GM12878 (cell line): ENCODE measurements at regions not wholly inside any gene's neighbourhood (a gene's known extent, or its start where the extent isn't known, plus 50 kb on each side); places are given as distances from the start of the nearest gene placed in this dataset.

ENCODE experiments used
- CHD2 ChIP-seq: IDR thresholded peaks from 2 replicates; pipeline ENCODE4 v1.6.1; 2011; ENCODE audit warnings: low read depth, low read length, improper control_type of control experiment, borderline replicate concordance
- HDGF ChIP-seq: fragments of 450-650 bp; IDR thresholded peaks from 2 replicates; pipeline ENCODE4 v1.6.1; 2016; ENCODE audit warnings: antibody characterized with exemption
- MYC ChIP-seq: IDR thresholded peaks from 2 replicates; pipeline ENCODE4 v1.6.1; 2011; ENCODE audit warnings: mild to moderate bottlenecking, low read length, moderate library complexity, inconsistent platforms; ENCODE audit not compliant: insufficient read depth, insufficient replicate concordance, insufficient read length, severe bottlenecking
- NFYB ChIP-seq: IDR thresholded peaks from 2 replicates; pipeline ENCODE4 v1.6.1; 2011; ENCODE audit warnings: low read depth, mild to moderate bottlenecking, low read length, improper control_type of control experiment, moderate library complexity; ENCODE audit not compliant: insufficient read depth
- POLR2AphosphoS5 ChIP-seq: IDR thresholded peaks from 2 replicates; pipeline ENCODE4 v1.6.1; 2011; ENCODE audit warnings: mild to moderate bottlenecking, low read length, inconsistent platforms
- RCOR1 ChIP-seq: conservative IDR thresholded peaks from 2 replicates; pipeline ENCODE4 v1.6.1; 2012; ENCODE audit warnings: low read depth, low read length, improper control_type of control experiment
- SIN3A ChIP-seq: IDR thresholded peaks from 2 replicates; pipeline ENCODE4 v1.6.1; 2012; ENCODE audit warnings: low read depth, low read length, improper control_type of control experiment
- SIX5 ChIP-seq: IDR thresholded peaks from 2 replicates; pipeline ENCODE4 v1.6.1; 2011; ENCODE audit warnings: mild to moderate bottlenecking, low read depth, low read length, moderate library complexity; ENCODE audit not compliant: severe bottlenecking
- SMARCA5 ChIP-seq: fragments of 450-650 bp; IDR thresholded peaks from 2 replicates; pipeline ENCODE4 v1.6.1; 2017; ENCODE audit warnings: mild to moderate bottlenecking
- ZNF622 ChIP-seq: fragments of 450-650 bp; IDR thresholded peaks from 2 replicates; pipeline ENCODE4 v1.6.1; 2017; ENCODE audit warnings: mild to moderate bottlenecking, inconsistent platforms
- TF ChIP-seq, protein P1 (sequence below): IDR thresholded peaks from 2 replicates; pipeline ENCODE4 v1.6.1; 2012; ENCODE audit warnings: improper control_type of control experiment, low read depth, low read length; ENCODE audit not compliant: insufficient replicate concordance

DNA sequence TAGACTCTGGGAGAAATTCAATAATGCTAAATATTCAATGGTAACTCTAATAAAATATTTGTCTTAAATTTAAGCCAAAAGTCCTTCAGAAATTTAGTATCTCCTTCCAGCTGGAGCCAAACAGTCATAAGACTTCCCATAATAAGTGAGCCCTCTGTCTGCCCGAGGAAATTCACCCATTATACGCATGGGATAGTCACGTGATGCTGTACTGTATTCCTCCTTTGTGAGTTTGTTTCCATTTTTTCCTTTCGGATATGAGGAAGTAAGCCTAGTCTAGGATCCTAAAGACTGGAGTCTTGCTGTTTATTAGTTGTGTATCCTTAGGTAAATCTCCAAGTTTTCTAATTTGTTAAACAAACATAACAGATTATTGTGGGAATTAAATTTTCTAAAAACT is 110.4 kb upstream of the PLAAT1 start (continued):
- TF ChIP-seq NFYB (no peak), SIX5 (no peak), POLR2AphosphoS5 (no peak), RCOR1 (no peak), CHD2 (no peak), HDGF (no peak), SIN3A (no peak), MYC (no peak), SMARCA5 (no peak), ZNF622 (no peak)
- TF ChIP-seq, protein P1, sequence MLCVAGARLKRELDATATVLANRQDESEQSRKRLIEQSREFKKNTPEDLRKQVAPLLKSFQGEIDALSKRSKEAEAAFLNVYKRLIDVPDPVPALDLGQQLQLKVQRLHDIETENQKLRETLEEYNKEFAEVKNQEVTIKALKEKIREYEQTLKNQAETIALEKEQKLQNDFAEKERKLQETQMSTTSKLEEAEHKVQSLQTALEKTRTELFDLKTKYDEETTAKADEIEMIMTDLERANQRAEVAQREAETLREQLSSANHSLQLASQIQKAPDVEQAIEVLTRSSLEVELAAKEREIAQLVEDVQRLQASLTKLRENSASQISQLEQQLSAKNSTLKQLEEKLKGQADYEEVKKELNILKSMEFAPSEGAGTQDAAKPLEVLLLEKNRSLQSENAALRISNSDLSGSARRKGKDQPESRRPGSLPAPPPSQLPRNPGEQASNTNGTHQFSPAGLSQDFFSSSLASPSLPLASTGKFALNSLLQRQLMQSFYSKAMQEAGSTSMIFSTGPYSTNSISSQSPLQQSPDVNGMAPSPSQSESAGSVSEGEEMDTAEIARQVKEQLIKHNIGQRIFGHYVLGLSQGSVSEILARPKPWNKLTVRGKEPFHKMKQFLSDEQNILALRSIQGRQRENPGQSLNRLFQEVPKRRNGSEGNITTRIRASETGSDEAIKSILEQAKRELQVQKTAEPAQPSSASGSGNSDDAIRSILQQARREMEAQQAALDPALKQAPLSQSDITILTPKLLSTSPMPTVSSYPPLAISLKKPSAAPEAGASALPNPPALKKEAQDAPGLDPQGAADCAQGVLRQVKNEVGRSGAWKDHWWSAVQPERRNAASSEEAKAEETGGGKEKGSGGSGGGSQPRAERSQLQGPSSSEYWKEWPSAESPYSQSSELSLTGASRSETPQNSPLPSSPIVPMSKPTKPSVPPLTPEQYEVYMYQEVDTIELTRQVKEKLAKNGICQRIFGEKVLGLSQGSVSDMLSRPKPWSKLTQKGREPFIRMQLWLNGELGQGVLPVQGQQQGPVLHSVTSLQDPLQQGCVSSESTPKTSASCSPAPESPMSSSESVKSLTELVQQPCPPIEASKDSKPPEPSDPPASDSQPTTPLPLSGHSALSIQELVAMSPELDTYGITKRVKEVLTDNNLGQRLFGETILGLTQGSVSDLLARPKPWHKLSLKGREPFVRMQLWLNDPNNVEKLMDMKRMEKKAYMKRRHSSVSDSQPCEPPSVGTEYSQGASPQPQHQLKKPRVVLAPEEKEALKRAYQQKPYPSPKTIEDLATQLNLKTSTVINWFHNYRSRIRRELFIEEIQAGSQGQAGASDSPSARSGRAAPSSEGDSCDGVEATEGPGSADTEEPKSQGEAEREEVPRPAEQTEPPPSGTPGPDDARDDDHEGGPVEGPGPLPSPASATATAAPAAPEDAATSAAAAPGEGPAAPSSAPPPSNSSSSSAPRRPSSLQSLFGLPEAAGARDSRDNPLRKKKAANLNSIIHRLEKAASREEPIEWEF, result no peak
